ENCODE measurements at regions not wholly inside any gene's neighbourhood (a gene's known extent, or its start where the extent isn't known, plus 50 kb on each side); places are given as distances from the start of the nearest gene placed in this dataset.

DNA sequence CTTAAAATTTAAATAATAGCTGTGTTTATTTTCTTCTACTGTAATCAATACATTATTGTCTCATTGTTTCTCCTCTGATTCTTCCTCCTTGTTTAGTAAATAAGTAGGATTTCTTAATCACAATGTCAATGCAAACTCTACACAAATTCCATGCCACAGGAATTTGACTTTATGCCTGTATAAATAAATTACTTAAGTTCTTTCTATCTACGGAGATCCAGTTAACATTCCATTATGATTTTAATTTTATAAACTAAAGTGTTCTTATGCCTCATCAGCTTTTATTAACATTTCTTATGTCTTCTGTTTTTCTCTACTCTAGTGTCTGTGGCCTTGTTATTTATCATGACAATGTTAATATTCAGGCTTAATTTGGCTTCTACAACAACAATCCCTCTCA lies 1169.2 kb downstream of the GRIK2 start:
- Histone ChIP-seq H3K27me3 (ENCODE audit: low read length) (no peaks in the 10 kb centered on the region), H2AFZ (ENCODE audit: low read length) (no peak overlapping the region), H3K4me1 (ENCODE audit: insufficient read depth, low read length) (no peaks in the 10 kb centered on the region), H3K79me2 (ENCODE audit: low read length) (no peaks in the 10 kb centered on the region), H3K9ac (ENCODE audit: low read length) (no peak overlapping the region), H3K9me3 (ENCODE audit: low read length) (no peaks in the 10 kb centered on the region), H3F3A (ENCODE audit: low read length, unreplicated experiment) (no peaks in the 10 kb centered on the region), H3K27ac (ENCODE audit: low read length) (no peak overlapping the region), H4K20me1 (ENCODE audit: low read length) (no peaks in the 10 kb centered on the region), H3K4me2 (ENCODE audit: low read length) (no peak overlapping the region), H3K4me3 (ENCODE audit: low read length) (no peak overlapping the region), H3K9me2 (replicated peaks; ENCODE audit: low read length) (no peaks in the 10 kb centered on the region), H3K36me3 (ENCODE audit: low read depth, low read length) (no peaks in the 10 kb centered on the region)
- ChIA-PET POLR2A (ENCODE audit: unreplicated experiment) (no interaction called here), CTCF (no interaction called here)
- ATAC-seq (no peak), DNase-seq (no peak)
- intact Hi-C loops (cut with micrococcal nuclease): no loop called here
- BruUV-seq (replicated peaks): no TSS peak
- no peak for TF ChIP-seq EZH2 (IDR thresholded peaks at IDR 0.05; ENCODE audit: low read length, unreplicated experiment)
- no peak for TF ChIP-seq EZH2phosphoT487 (IDR thresholded peaks at IDR 0.05; ENCODE audit: borderline replicate concordance, low read length)
- TF ChIP-seq, protein P1, sequence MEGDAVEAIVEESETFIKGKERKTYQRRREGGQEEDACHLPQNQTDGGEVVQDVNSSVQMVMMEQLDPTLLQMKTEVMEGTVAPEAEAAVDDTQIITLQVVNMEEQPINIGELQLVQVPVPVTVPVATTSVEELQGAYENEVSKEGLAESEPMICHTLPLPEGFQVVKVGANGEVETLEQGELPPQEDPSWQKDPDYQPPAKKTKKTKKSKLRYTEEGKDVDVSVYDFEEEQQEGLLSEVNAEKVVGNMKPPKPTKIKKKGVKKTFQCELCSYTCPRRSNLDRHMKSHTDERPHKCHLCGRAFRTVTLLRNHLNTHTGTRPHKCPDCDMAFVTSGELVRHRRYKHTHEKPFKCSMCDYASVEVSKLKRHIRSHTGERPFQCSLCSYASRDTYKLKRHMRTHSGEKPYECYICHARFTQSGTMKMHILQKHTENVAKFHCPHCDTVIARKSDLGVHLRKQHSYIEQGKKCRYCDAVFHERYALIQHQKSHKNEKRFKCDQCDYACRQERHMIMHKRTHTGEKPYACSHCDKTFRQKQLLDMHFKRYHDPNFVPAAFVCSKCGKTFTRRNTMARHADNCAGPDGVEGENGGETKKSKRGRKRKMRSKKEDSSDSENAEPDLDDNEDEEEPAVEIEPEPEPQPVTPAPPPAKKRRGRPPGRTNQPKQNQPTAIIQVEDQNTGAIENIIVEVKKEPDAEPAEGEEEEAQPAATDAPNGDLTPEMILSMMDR (conservative IDR thresholded peaks at IDR 0.05; ENCODE audit: low read depth, low read length): no peak

DNA sequence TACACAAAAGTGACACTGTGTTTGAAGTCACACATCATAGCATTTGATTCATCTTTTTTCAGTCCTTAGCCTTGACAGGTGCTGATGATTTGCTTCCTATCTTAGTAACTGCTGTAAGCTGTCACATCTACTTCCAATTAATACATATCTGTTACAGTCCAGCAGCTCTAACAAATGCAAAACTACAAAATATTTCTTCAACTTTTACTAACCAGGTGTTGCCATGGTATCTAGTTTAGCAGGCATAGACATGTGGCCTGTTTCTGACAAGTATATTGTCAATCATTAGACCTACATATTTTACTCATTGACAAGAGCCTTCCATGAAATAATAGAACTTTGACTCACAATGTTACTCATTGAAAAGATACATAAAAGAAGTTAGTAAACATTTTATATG lies 1159.7 kb downstream of the GRIK2 start:
- no peak overlapping the region for H3K9ac ChIP-seq (ENCODE audit: low read length)
- H2AFZ ChIP-seq (ENCODE audit: low read length): no peak overlapping the region
- no peaks in the 10 kb centered on the region for H3K9me3 ChIP-seq (ENCODE audit: low read length)
- no peak overlapping the region for H3K4me3 ChIP-seq (ENCODE audit: low read length)
- TF ChIP-seq EZH2phosphoT487 (IDR thresholded peaks at IDR 0.05; ENCODE audit: borderline replicate concordance, low read length) (no peak), EZH2 (IDR thresholded peaks at IDR 0.05; ENCODE audit: low read length, unreplicated experiment) (no peak)
- TF ChIP-seq, protein P1 (conservative IDR thresholded peaks at IDR 0.05; ENCODE audit: low read depth, low read length): no peak
- peak; percentile 41 for DNase-seq
- peaks cover 16% of the 10 kb centered on the region for H3K4me1 ChIP-seq (ENCODE audit: insufficient read depth, low read length)
- BruUV-seq (replicated peaks): no TSS peak
- ChIA-PET CTCF (no interaction called here), POLR2A (ENCODE audit: unreplicated experiment) (no interaction called here)
- H3K9me2 ChIP-seq (replicated peaks; ENCODE audit: low read length): no peaks in the 10 kb centered on the region
- H3F3A ChIP-seq (ENCODE audit: low read length, unreplicated experiment): no peaks in the 10 kb centered on the region
- no peaks in the 10 kb centered on the region for H3K36me3 ChIP-seq (ENCODE audit: low read depth, low read length)
- intact Hi-C loops (cut with micrococcal nuclease): no loop called here
- no peaks in the 10 kb centered on the region for H3K79me2 ChIP-seq (ENCODE audit: low read length)
- H3K27ac ChIP-seq (ENCODE audit: low read length): no peak overlapping the region
- H3K27me3 ChIP-seq (ENCODE audit: low read length): no peaks in the 10 kb centered on the region
- no peak overlapping the region for H3K4me2 ChIP-seq (ENCODE audit: low read length)
- H4K20me1 ChIP-seq (ENCODE audit: low read length): no peaks in the 10 kb centered on the region
- ATAC-seq: peak; percentile 53

DNA sequence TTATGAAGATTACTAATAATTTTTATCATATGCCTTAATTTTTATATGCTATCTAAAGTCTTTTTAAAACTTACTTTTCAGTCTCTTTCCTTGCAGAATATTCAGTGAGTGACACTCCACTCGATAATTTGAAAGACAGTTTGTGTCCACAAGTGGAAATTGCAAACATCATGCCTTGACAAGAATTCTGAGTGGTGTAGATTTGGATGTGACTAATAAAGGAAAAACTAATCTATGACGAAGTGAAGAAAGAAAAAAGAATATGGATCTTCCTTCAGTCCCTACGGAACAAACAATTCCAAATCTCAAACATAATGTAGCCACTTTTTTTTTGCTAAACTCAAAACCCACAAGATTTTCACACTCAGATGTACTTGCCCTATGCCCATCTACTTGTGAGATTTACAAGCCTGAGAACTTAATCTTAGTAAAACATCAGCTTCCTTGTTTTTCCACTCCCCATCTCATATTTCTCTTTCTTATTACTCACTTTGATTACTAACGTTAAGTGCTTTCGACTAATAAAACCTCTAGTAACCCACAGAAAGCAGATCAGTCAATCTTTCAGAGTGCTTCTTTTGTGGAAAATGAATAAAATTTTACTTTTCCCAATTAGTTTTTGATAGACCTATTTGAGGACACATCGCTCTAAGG lies 1155.8 kb downstream of the GRIK2 start:
- ChIA-PET CTCF (no interaction called here), POLR2A (ENCODE audit: unreplicated experiment) (no interaction called here)
- Histone ChIP-seq H3K79me2 (ENCODE audit: low read length) (no peaks in the 10 kb centered on the region), H3F3A (ENCODE audit: low read length, unreplicated experiment) (no peaks in the 10 kb centered on the region), H3K9me3 (ENCODE audit: low read length) (no peaks in the 10 kb centered on the region), H3K27ac (ENCODE audit: low read length) (peak overlapping the region; percentile 45), H3K9me2 (replicated peaks; ENCODE audit: low read length) (no peaks in the 10 kb centered on the region), H3K4me3 (ENCODE audit: low read length) (no peak overlapping the region), H3K4me2 (ENCODE audit: low read length) (no peak overlapping the region), H3K27me3 (ENCODE audit: low read length) (no peaks in the 10 kb centered on the region), H2AFZ (ENCODE audit: low read length) (no peak overlapping the region), H4K20me1 (ENCODE audit: low read length) (no peaks in the 10 kb centered on the region), H3K36me3 (ENCODE audit: low read depth, low read length) (no peaks in the 10 kb centered on the region), H3K4me1 (ENCODE audit: insufficient read depth, low read length) (peaks cover 16% of the 10 kb centered on the region), H3K9ac (ENCODE audit: low read length) (no peak overlapping the region)
- intact Hi-C loops (cut with micrococcal nuclease): no loop called here
- no TSS peak for BruUV-seq (replicated peaks)
- peak; percentile 43 for DNase-seq
- peak; percentile 78 for ATAC-seq
- TF ChIP-seq EZH2 (IDR thresholded peaks at IDR 0.05; ENCODE audit: low read length, unreplicated experiment): no peak
- TF ChIP-seq EZH2phosphoT487 (IDR thresholded peaks at IDR 0.05; ENCODE audit: borderline replicate concordance, low read length): no peak
- TF ChIP-seq, protein P1 (conservative IDR thresholded peaks at IDR 0.05; ENCODE audit: low read depth, low read length): no peak

All from PC-3 (cell line).